ENCODE measurements at regions not wholly inside any gene's neighbourhood (a gene's known extent, or its start where the extent isn't known, plus 50 kb on each side); places are given as distances from the start of the nearest gene placed in this dataset.
"Not testable (repeated sequence)": the region's sequence is repeated elsewhere in the genome, so short reads cannot be mapped to it uniquely, and the experiment has no call there.

GRCh38 chr13:61500176-61500575 lies 84.5 kb upstream of the PCDH20 start:
- no peak overlapping the region for H3K4me3 ChIP-seq
- no peak for ATAC-seq (ENCODE audit: insufficient number of reproducible peaks, low FRiP score, low read depth)
- H3K27ac ChIP-seq = no peak overlapping the region
- no peaks in the 10 kb centered on the region for H3K36me3 ChIP-seq
- no peaks in the 10 kb centered on the region for H3K4me1 ChIP-seq (ENCODE audit: control insufficient read depth in 1 of 2, low read depth in 2 of 2)
- no peak for TF ChIP-seq CTCF (IDR thresholded peaks at IDR 0.05)
- no peak for DNase-seq (ENCODE audit: low spot score)
- no peaks in the 10 kb centered on the region for H3K27me3 ChIP-seq (replicated peaks; ENCODE audit: insufficient read depth)
- no peaks in the 10 kb centered on the region for H3K9me3 ChIP-seq

- no peak for TF ChIP-seq CTCF (IDR thresholded peaks at IDR 0.05)
- ATAC-seq (ENCODE audit: insufficient number of reproducible peaks, low FRiP score, low read depth) = no peak
Measured at GRCh38 chr13:61495648-61496047, 80.0 kb upstream of the PCDH20 start.

GRCh38 chr13:61493556-61493955 lies 77.9 kb upstream of the PCDH20 start:
- H3K27ac ChIP-seq; H3K9me3 ChIP-seq; ATAC-seq (ENCODE audit: insufficient number of reproducible peaks, low FRiP score, low read depth); H3K36me3 ChIP-seq; H3K4me1 ChIP-seq (ENCODE audit: control insufficient read depth in 1 of 2, low read depth in 2 of 2); DNase-seq (ENCODE audit: low spot score); H3K4me3 ChIP-seq; H3K27me3 ChIP-seq (replicated peaks; ENCODE audit: insufficient read depth): not testable (repeated sequence)

More at GRCh38 chr13:61495648-61496047, 80.0 kb upstream of the PCDH20 start:
- H3K4me1 ChIP-seq (ENCODE audit: control insufficient read depth in 1 of 2, low read depth in 2 of 2) = no peaks in the 10 kb centered on the region
- H3K27ac ChIP-seq = no peak overlapping the region
- DNase-seq (ENCODE audit: low spot score) = no peak
- H3K4me3 ChIP-seq = no peak overlapping the region
- H3K36me3 ChIP-seq = no peaks in the 10 kb centered on the region
- H3K27me3 ChIP-seq (replicated peaks; ENCODE audit: insufficient read depth) = no peaks in the 10 kb centered on the region
- no peaks in the 10 kb centered on the region for H3K9me3 ChIP-seq

- Histone ChIP-seq H3K9me3 (no peaks in the 10 kb centered on the region), H3K4me3 (no peak overlapping the region), H3K36me3 (no peaks in the 10 kb centered on the region), H3K4me1 (ENCODE audit: control insufficient read depth in 1 of 2, low read depth in 2 of 2) (no peaks in the 10 kb centered on the region), H3K27me3 (replicated peaks; ENCODE audit: insufficient read depth) (no peaks in the 10 kb centered on the region), H3K27ac (no peak overlapping the region)
- DNase-seq (ENCODE audit: low spot score) (no peak), ATAC-seq (ENCODE audit: insufficient number of reproducible peaks, low FRiP score, low read depth) (no peak)
- no peak for TF ChIP-seq CTCF (IDR thresholded peaks at IDR 0.05)
Measured at GRCh38 chr13:61486496-61486895, 70.8 kb upstream of the PCDH20 start.

GRCh38 chr13:61485128-61485765 lies 69.6 kb upstream of the PCDH20 start:
- H3K4me3 ChIP-seq = no peak overlapping the region
- DNase-seq (ENCODE audit: low spot score) = no peak
- no peak for ATAC-seq (ENCODE audit: insufficient number of reproducible peaks, low FRiP score, low read depth)
- no peaks in the 10 kb centered on the region for H3K9me3 ChIP-seq
- H3K36me3 ChIP-seq = no peaks in the 10 kb centered on the region
- no peak for TF ChIP-seq CTCF (IDR thresholded peaks at IDR 0.05)
- no peak overlapping the region for H3K27ac ChIP-seq
- H3K4me1 ChIP-seq (ENCODE audit: control insufficient read depth in 1 of 2, low read depth in 2 of 2) = no peaks in the 10 kb centered on the region
- H3K27me3 ChIP-seq (replicated peaks; ENCODE audit: insufficient read depth) = no peaks in the 10 kb centered on the region

- no peaks in the 10 kb centered on the region for H3K9me3 ChIP-seq
- no peak overlapping the region for H3K4me3 ChIP-seq
- no peak overlapping the region for H3K27ac ChIP-seq
- H3K36me3 ChIP-seq = no peaks in the 10 kb centered on the region
- no peaks in the 10 kb centered on the region for H3K27me3 ChIP-seq (replicated peaks; ENCODE audit: insufficient read depth)
- ATAC-seq (ENCODE audit: insufficient number of reproducible peaks, low FRiP score, low read depth) (no peak), DNase-seq (ENCODE audit: low spot score) (no peak)
- no peaks in the 10 kb centered on the region for H3K4me1 ChIP-seq (ENCODE audit: control insufficient read depth in 1 of 2, low read depth in 2 of 2)
- no peak for TF ChIP-seq CTCF (IDR thresholded peaks at IDR 0.05)
Measured at GRCh38 chr13:61477619-61478018, 62.0 kb upstream of the PCDH20 start.
